ENCODE measurements at regions not wholly inside any gene's neighbourhood (a gene's known extent, or its start where the extent isn't known, plus 50 kb on each side); places are given as distances from the start of the nearest gene placed in this dataset.

DNA sequence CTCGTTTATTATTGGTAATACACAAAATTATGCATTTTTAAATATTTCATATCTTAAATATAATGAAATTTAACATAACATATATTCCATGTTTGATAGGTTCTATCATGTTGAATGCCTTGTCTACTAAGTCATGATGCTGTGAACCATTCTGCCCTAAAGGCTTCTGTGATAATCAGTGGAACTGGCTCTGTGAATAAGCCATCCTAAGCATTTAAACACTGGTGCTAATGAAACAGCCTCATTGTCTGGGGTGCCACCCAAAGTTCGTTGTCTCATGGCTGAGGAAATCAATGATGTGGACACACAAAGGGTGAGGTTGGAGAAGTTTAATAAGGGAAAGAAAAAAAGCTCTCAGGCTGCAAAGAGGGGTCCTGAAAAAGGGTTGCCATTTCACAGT lies 264.7 kb upstream of the ZRANB2 start:
- H3K4me1 ChIP-seq (replicated peaks) = no peaks in the 10 kb centered on the region
- peaks cover 2% of the 10 kb centered on the region; the same call in 1 of the 2 replicates for H3K9me3 ChIP-seq (replicated peaks)
- no peaks in the 10 kb centered on the region for H3K36me3 ChIP-seq
- no peak for DNase-seq (ENCODE audit: low read depth in 1 of 2, low spot score in 2 of 2)
- no peak overlapping the region for H3K27ac ChIP-seq
- no peaks in the 10 kb centered on the region for H3K27me3 ChIP-seq (replicated peaks)
- no peak overlapping the region for H3K4me3 ChIP-seq

DNA sequence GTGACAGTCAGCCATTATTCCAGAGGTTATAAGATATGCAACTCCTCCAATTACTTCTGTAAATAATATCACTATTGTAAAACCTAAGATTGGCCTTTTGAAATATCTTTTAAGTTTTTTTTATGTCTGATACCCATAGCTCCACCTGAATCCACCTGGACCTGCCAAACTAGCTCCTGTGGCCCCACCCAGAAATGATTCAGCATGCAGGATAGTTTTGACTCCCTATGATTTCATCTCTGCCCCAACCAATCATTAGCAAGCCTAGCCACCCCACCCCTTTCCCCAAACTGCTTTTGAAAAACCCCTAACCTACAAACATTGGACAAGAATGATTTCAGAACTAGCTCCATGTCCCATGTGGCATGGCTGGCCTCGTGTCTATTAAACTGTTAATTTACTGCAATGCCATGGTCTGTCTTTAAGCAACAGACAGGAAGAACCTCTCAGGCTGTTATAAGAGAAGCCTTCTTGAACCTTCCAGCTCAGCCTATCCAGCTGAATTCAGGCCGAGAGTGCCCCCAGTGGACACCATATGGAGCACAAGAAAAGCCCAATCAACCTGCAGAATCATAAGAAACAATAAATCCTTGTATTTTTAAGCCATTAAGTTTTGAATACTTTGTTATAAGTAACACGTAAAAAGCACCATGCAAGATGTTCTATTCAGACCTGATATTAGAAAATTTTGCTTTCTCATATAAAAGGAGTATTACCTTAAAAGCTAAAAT lies 263.0 kb upstream of the ZRANB2 start:
- Histone ChIP-seq H3K36me3 (no peaks in the 10 kb centered on the region), H3K4me1 (replicated peaks) (no peaks in the 10 kb centered on the region), H3K4me3 (no peak overlapping the region), H3K9me3 (replicated peaks) (peaks cover 6% of the 10 kb centered on the region), H3K27ac (no peak overlapping the region), H3K27me3 (replicated peaks) (no peaks in the 10 kb centered on the region)
- no peak for DNase-seq (ENCODE audit: low read depth in 1 of 2, low spot score in 2 of 2)

DNA sequence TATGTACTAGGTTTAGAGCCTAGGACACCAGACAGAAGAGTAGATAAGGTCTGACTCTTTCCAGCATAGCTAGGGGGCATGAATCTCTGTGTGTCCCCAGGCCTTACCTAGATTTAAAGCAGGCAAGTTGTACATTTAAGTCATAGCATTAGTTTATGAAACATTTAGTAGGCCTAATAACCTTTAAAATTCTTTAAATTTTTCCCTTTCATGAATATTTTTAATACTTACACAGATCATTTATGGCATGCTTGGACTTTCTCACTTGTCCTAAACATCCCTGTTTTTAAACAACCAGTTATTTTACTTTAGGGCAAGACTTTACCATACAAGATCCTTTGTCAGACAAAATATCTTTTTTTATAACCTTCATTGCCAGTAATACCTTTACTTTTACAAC lies 258.4 kb upstream of the ZRANB2 start:
- DNase-seq (ENCODE audit: low read depth in 1 of 2, low spot score in 2 of 2) = no peak
- H3K36me3 ChIP-seq = no peaks in the 10 kb centered on the region
- H3K27ac ChIP-seq = no peak overlapping the region
- no peak overlapping the region for H3K4me3 ChIP-seq
- H3K4me1 ChIP-seq (replicated peaks) = no peaks in the 10 kb centered on the region
- peaks cover 10% of the 10 kb centered on the region; the same call in 1 of the 2 replicates for H3K9me3 ChIP-seq (replicated peaks)
- no peaks in the 10 kb centered on the region for H3K27me3 ChIP-seq (replicated peaks)

DNA sequence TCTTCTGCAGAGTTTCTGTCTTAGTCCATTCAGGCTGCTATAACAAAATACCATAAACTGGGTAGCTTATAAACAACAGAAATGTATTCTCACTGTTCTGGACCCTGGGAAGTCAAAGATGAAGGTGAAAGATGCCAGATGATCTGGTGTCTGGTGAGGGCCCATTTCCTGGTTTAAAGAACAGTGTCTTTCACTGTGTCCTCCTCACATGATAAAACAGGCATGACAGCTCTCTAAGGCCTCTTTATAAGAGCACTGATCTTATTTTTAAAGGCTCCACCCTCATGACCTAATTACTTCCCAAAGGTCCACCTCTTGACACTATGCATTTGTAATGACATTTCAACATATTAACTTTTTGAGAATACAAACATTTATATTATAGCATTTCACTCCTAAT lies 250.2 kb upstream of the ZRANB2 start:
- no peak overlapping the region for H3K4me3 ChIP-seq
- H3K27ac ChIP-seq = no peak overlapping the region
- no peaks in the 10 kb centered on the region for H3K36me3 ChIP-seq
- no peak for DNase-seq (ENCODE audit: low read depth in 1 of 2, low spot score in 2 of 2)
- peaks cover 6% of the 10 kb centered on the region; the same call in 1 of the 2 replicates for H3K9me3 ChIP-seq (replicated peaks)
- H3K27me3 ChIP-seq (replicated peaks) = no peaks in the 10 kb centered on the region
- H3K4me1 ChIP-seq (replicated peaks) = no peaks in the 10 kb centered on the region

DNA sequence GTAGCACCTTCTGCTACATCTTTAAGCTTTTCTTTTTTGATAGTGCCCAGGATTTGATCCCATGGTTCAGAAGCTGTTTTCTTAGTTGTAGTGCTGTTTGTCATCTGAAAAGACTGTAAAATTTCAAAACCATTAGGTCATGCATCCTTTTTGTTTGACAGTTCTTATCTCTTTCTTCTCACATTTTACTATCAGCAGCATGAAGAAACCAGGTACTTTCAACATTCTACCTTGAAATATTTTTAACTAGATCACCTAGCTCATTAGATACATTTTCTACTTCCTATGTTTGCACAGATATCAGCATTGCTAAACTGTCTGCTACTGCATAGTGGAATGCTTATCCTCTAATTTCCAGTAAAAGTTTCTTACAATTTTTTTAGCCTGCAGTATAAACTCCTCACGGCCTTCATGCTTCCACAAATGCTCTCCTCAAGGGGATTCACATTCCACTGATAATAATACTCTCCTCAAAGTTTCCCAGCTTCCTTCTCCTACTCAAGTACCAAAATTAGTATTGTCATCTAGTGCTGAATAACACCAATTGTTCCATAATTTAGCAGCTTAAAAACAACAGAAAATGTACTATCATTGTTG lies 243.9 kb upstream of the ZRANB2 start:
- Histone ChIP-seq H3K36me3 (no peaks in the 10 kb centered on the region), H3K27ac (no peak overlapping the region), H3K4me1 (replicated peaks) (no peaks in the 10 kb centered on the region), H3K9me3 (replicated peaks) (peaks cover 4% of the 10 kb centered on the region; the same call in 1 of the 2 replicates), H3K27me3 (replicated peaks) (no peaks in the 10 kb centered on the region), H3K4me3 (no peak overlapping the region)
- no peak for DNase-seq (ENCODE audit: low read depth in 1 of 2, low spot score in 2 of 2)

DNA sequence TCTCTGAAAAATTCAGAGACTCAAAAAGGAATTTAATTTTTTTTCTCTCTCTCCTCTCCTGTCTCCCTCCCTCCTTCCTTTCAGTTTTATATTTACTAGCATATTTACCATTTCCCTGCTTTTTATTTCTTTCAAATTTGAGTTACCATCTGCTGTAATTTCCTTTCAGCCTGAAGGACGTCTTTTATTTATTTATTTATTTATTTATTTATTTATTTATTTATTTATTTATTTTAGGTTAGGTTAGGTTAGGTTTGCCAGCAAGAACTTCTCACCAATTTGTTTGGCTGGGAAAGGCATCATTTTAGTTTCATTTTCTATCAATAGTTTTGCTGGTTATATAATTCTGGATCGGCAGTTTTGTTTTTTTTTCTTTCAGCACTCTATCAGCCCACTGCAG lies 231.7 kb upstream of the ZRANB2 start:
- no peaks in the 10 kb centered on the region for H3K4me1 ChIP-seq (replicated peaks)
- DNase-seq (ENCODE audit: low read depth in 1 of 2, low spot score in 2 of 2) = no peak

DNA sequence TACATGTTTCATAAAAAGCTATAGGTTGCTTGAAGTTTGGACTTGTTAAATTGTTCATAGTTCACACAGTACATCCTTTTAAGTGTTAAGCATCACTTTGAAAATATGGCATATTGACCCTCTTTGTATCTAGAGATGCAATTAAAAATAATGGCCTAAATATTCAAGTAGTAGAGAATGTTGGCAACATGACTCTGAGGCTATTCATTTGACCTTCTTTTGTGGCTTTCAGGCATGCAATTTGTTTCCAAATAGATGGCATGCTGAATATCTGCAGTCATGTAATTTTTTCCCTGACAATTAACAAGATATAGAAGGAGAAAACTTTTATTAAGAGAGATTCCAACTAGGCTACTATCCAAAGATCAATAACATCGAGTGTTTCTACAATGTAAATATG lies 230.5 kb upstream of the ZRANB2 start:
- Histone ChIP-seq H3K9me3 (replicated peaks) (no peaks in the 10 kb centered on the region), H3K4me1 (replicated peaks) (no peaks in the 10 kb centered on the region), H3K4me3 (no peak overlapping the region), H3K36me3 (no peaks in the 10 kb centered on the region), H3K27ac (no peak overlapping the region), H3K27me3 (replicated peaks) (no peaks in the 10 kb centered on the region)
- no peak for DNase-seq (ENCODE audit: low read depth in 1 of 2, low spot score in 2 of 2)

More for the DNA sequence above, 231.7 kb upstream of the ZRANB2 start:
- no peaks in the 10 kb centered on the region for H3K9me3 ChIP-seq (replicated peaks)
- H3K36me3 ChIP-seq = no peaks in the 10 kb centered on the region
- no peak overlapping the region for H3K4me3 ChIP-seq
- H3K27ac ChIP-seq = no peak overlapping the region
- no peaks in the 10 kb centered on the region for H3K27me3 ChIP-seq (replicated peaks)

DNA sequence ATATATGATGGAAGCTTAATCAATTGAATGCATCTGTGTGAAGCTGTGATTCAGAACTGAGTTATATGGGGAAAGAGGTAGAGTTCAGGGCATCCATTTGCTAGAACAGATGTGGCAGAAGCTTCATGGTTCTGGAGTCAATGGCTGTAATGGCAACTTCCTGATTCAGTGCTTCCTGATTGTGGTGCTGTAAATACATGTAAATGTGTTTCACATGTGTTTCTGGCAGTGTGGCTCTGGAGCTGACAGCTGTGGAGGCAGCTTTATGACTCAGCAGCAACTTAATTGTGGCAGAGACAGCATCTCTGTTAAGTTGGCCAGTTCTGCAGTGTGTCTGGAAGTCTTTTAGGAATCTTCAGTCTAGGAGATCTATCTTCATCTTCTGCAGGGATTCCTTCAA lies 226.6 kb upstream of the ZRANB2 start:
- H3K27me3 ChIP-seq (replicated peaks) = no peaks in the 10 kb centered on the region
- DNase-seq (ENCODE audit: low read depth in 1 of 2, low spot score in 2 of 2) = no peak
- no peaks in the 10 kb centered on the region for H3K36me3 ChIP-seq
- no peaks in the 10 kb centered on the region for H3K4me1 ChIP-seq (replicated peaks)
- no peak overlapping the region for H3K4me3 ChIP-seq
- no peak overlapping the region for H3K27ac ChIP-seq
- no peaks in the 10 kb centered on the region for H3K9me3 ChIP-seq (replicated peaks)

DNA sequence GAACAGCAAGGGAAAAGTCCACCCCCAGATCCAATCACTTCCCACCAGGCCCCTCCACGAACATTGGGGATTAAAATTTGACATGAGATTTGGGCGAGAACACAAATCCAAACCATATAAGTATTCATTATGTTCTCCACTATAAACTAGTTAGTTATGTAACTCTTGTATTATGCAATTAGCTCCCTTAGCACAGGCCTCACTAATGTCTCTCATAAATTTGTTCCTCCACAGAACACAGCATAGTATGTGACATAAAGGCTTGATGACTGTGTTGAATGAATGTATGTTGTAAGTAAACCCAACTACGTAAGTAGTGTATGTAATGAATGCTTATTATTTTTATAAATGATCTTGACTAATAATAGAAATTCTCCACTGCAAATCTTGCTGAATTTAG lies 223.3 kb upstream of the ZRANB2 start:
- H3K4me1 ChIP-seq (replicated peaks) = no peaks in the 10 kb centered on the region
- no peaks in the 10 kb centered on the region for H3K36me3 ChIP-seq
- H3K9me3 ChIP-seq (replicated peaks) = no peaks in the 10 kb centered on the region
- H3K4me3 ChIP-seq = no peak overlapping the region
- H3K27me3 ChIP-seq (replicated peaks) = no peaks in the 10 kb centered on the region
- DNase-seq (ENCODE audit: low read depth in 1 of 2, low spot score in 2 of 2) = no peak
- H3K27ac ChIP-seq = no peak overlapping the region

DNA sequence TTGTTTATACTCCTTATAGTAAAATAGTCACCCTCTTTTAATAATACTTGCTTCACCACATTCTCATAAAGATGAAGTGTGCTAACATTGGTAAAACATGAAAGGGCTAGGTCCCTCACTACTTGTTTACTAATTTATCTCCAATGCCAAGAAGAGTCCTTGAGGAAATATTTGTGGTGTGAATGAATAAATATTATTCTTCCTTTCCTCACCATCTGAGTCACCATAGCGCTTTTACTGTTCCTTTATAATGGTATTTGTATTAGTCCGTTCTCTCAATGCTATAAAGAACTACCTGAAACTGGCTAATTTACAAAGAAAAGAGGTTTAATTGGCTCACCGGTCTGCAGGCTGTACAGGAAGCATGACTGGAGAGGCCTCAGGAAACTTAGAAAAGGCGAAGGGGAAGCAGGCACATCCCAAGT lies 222.8 kb upstream of the ZRANB2 start:
- Histone ChIP-seq H3K27ac (no peak overlapping the region), H3K27me3 (replicated peaks) (no peaks in the 10 kb centered on the region), H3K4me1 (replicated peaks) (no peaks in the 10 kb centered on the region), H3K4me3 (no peak overlapping the region), H3K9me3 (replicated peaks) (no peaks in the 10 kb centered on the region), H3K36me3 (no peaks in the 10 kb centered on the region)
- peak in 1 of 2 experiments; percentile 16 for DNase-seq (ENCODE audit: low read depth in 1 of 2, low spot score in 2 of 2)

DNA sequence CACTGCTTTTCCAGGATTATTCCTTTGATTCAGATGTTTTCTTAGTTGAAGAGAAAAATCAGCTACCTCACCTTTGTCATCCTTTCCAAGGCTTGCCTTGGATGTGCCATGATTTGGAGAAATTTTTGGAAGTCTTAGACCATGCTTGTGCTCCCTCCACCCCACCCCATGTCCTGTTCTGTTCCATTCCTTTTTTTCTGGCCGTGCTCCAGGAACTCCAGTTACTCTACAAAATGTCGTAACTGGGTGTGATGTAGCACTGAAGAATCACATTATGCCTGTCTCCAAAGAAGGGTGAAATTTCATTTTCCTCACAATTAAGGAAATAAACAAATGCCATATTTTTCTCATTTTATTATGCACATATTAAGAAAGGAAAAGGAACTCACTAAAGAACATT lies 217.8 kb upstream of the ZRANB2 start:
- H3K4me3 ChIP-seq = no peak overlapping the region
- no peaks in the 10 kb centered on the region for H3K9me3 ChIP-seq (replicated peaks)
- no peaks in the 10 kb centered on the region for H3K4me1 ChIP-seq (replicated peaks)
- DNase-seq (ENCODE audit: low read depth in 1 of 2, low spot score in 2 of 2) = no peak
- H3K27ac ChIP-seq = no peak overlapping the region
- no peaks in the 10 kb centered on the region for H3K36me3 ChIP-seq
- H3K27me3 ChIP-seq (replicated peaks) = no peaks in the 10 kb centered on the region

DNA sequence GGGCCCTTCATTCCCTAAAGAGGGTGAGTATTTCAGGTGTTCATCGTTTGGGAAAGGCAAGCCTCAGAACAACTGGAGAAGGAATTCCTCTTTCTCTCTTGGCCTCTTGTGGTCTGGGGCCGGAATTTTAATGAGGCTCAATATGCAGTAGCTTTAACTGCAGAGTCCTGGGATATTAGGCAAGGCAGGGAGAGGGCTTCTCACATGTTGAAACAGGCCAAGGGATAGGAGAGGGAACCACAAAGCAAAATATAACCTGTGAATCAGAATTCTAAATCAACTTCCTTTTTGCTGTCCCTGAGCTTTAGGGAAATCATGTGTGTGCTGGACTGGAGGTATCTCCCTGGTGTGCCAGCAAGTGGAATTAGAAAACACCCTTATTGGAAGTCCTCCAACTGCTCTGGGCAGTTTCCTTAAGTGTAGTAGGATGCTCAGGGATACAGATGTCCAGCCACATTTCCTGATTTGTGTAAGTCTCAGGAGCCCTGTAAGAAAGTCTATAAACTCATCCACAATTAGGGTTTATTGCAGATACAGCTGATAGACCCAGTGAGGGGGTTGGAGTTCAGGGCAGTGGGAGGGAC lies 215.8 kb upstream of the ZRANB2 start:
- Histone ChIP-seq H3K4me3 (no peak overlapping the region), H3K4me1 (replicated peaks) (no peaks in the 10 kb centered on the region), H3K27me3 (replicated peaks) (no peaks in the 10 kb centered on the region), H3K27ac (no peak overlapping the region), H3K9me3 (replicated peaks) (0 out of 2 replicates have a peak, but pooled peaks cover 2% of the 10 kb centered on the region), H3K36me3 (no peaks in the 10 kb centered on the region)
- DNase-seq (ENCODE audit: low read depth in 1 of 2, low spot score in 2 of 2) = no peak

DNA sequence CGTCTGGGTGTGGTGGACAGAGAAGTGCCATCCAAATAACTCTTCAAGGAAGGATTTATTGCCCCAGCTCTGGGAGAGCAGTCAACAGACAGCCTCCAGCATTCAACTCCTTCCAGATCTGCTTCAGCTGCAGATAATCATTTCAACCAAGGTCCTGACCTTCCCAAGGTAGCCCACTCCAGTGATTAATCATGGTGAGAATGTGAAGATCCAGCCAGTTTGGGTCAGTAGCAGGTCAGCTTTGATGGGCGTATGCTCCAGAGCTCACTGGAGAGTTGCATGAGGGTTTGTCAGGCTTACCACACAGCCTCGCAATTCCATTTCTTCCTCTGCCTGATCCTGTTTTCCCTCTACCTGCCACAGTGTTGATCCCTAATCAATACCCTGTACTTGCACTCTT lies 214.5 kb upstream of the ZRANB2 start:
- no peak for DNase-seq (ENCODE audit: low read depth in 1 of 2, low spot score in 2 of 2)
- Histone ChIP-seq H3K4me1 (replicated peaks) (no peaks in the 10 kb centered on the region), H3K27me3 (replicated peaks) (no peaks in the 10 kb centered on the region), H3K4me3 (no peak overlapping the region), H3K27ac (no peak overlapping the region), H3K9me3 (replicated peaks) (0 out of 2 replicates have a peak, but pooled peaks cover 5% of the 10 kb centered on the region), H3K36me3 (no peaks in the 10 kb centered on the region)

DNA sequence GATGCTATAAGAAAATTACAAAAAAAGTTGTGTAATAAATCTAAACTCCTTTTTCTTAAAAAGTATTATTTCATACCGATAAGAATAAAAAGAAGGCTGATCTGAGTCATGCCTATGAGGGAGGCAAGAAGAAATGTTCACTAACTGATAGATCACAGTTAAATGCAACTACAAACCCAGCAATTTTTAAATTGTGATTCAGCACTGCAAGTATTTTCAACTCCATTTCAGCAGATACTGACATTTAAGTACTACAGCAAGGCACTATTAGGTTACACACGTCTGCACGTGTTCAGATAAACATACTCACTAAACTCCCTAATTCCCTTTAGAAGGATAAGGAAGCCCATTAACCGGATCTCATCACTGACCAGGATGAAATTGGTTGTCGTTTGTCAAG lies 213.3 kb upstream of the ZRANB2 start:
- no peaks in the 10 kb centered on the region for H3K4me1 ChIP-seq (replicated peaks)
- no peak overlapping the region for H3K27ac ChIP-seq
- H3K4me3 ChIP-seq = no peak overlapping the region
- DNase-seq (ENCODE audit: low read depth in 1 of 2, low spot score in 2 of 2) = no peak
- no peaks in the 10 kb centered on the region for H3K36me3 ChIP-seq
- H3K27me3 ChIP-seq (replicated peaks) = no peaks in the 10 kb centered on the region
- 0 out of 2 replicates have a peak, but pooled peaks cover 5% of the 10 kb centered on the region for H3K9me3 ChIP-seq (replicated peaks)

All from SJSA1 (cell line).